ENCODE measurements at regions not wholly inside any gene's neighbourhood (a gene's known extent, or its start where the extent isn't known, plus 50 kb on each side); places are given as distances from the start of the nearest gene placed in this dataset.

DNA sequence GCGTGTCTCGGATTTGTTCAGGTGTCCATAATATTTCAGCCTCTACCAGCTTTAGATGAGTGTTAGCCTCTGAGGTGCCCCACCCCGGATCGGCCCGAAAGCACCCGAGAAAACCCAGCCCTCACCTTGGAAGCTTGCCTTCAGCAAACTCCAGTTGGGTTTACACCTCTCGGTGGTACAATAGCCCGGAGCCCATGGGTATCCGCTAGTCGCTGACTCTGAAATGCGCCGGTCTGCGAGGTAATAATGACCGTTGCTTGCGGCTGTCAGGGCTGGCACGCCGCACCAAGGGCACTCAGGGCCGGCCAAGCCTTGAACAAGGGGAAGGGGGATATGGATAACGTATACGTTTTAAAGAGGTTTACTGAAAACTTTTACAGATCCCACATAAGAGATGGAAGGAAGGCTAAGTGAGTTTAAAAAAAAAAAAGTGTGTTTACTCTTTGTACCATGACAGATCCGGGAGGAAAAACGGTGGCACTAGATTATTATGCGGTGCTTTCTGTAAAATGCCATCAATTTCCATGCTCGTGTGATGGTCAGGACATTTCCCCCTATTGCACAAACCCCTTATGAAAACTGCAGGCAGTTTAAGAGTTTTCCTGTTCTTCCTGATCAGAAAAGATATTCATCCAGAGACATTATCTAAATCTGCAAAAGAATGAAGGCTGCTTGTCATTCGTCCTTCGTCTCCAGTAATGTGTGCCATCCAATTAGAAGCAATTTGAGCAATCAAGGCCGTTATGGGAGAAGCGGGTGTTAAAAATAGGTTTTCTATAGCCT is 124.2 kb downstream of the TMEM161B start:
- no peak for DNase-seq (ENCODE audit: low spot score)
- in situ Hi-C loops (cut with MboI; ENCODE audit: low sequenced_read_pairs, unreplicated experiment) = loop anchor here (10.0 kb wide), 1 partner anchor 530 kb away; no protein-coding TSS in a partner anchor
- TF ChIP-seq CTCF (IDR thresholded peaks at IDR 0.05; ENCODE audit: borderline replicate concordance, control extremely low read depth, extremely low read depth, insufficient read depth, missing control alignments) = no peak

DNA sequence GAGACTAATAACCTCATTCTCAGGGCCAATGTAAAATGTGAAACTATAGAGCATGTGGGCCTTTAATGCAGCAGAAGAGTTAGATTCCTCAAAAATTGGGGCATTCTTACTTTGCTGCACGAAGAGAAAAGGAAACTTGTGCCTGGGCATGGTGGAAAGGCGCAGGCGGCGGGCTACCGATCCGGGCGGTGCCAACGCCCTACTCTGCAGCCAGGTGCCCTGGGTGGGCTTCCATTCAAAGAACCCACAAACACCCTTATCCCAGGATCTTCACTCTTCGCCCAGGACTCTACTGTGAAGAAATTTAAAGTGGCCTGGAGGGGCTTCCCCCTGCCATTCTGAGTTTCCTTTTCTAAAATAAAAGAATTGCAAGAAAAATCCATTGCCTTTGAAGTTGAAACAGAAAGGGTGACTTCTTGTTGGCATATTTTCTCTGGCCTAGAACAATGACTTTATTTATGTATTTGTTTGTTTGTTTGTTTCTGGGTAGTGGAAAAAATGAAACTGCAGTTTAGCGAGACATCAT is 124.9 kb downstream of the TMEM161B start:
- TF ChIP-seq CTCF (IDR thresholded peaks at IDR 0.05; ENCODE audit: borderline replicate concordance, control extremely low read depth, extremely low read depth, insufficient read depth, missing control alignments) = no peak
- DNase-seq (ENCODE audit: low spot score) = no peak
- in situ Hi-C loops (cut with MboI; ENCODE audit: low sequenced_read_pairs, unreplicated experiment) = loop anchor here (10.0 kb wide), 1 partner anchor 531 kb away; no protein-coding TSS in a partner anchor

- no peak for DNase-seq (ENCODE audit: low spot score)
- in situ Hi-C loops (cut with MboI; ENCODE audit: low sequenced_read_pairs, unreplicated experiment) = loop anchor here (10.0 kb wide), 1 partner anchor 532 kb away; no protein-coding TSS in a partner anchor
- no peak for TF ChIP-seq CTCF (IDR thresholded peaks at IDR 0.05; ENCODE audit: borderline replicate concordance, control extremely low read depth, extremely low read depth, insufficient read depth, missing control alignments)
These were observed 125.6 kb downstream of the TMEM161B start for GRCh38 chr5:88142886-88143692.

DNA sequence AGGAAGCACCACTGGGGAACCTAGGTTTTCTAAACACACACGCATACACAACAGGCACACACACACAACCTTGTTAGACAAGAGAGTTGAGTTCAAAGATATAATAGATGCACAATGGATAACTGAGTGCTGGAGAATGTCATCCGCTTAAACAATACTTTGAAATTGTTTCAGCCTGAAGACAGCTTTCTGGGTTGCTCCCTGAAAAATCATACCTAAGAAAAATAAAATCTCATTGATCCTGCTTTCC is 126.1 kb downstream of the TMEM161B start:
- in situ Hi-C loops (cut with MboI; ENCODE audit: low sequenced_read_pairs, unreplicated experiment) = loop anchor here (10.0 kb wide), 1 partner anchor 532 kb away; no protein-coding TSS in a partner anchor
- DNase-seq (ENCODE audit: low spot score) = peak; percentile 17
- no peak for TF ChIP-seq CTCF (IDR thresholded peaks at IDR 0.05; ENCODE audit: borderline replicate concordance, control extremely low read depth, extremely low read depth, insufficient read depth, missing control alignments)

DNA sequence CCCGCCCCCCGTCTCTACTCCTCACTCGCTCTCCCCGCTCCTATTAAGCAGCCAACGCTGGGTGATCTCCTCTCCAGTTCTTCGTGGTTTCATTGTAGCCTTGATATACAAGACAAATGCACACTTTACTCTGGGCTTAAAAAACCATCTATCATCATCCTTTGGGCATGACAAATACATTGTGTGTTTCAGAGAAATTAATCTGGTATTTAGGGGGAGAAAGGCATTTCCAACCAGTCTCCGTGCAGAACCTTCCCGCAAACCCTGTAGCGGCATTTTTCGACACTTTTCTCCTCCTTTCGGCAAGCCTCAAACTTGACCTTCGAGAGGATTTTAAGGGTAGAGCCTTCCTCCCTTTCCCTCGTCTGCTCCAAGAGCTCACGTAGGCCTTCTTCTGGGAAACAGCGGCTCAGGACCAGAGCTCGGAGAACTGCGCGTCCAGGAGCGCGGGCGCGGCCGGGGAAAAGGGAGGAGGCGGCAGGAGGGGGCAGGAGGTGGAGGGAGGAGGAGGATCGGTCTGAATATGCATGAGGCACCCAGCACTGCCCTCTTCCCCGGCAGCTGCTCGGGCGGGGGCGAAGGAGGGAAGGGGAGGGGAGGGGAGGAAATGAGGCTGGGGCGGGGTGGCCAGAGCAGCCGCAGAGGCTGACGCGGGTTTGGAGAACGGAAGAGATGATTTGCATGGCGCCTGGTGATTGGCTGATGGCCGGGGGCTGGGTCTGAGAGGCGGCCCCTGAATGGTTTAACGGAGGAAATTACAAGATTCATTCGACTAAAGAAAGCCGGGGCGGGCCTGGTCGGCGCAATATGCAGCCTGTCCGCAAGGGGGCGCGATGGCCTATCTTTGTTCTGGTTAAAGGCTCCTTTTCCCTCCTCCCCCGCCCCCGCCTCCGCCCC is 127.5 kb downstream of the TMEM161B start:
- in situ Hi-C loops (cut with MboI; ENCODE audit: low sequenced_read_pairs, unreplicated experiment) = loop anchor here (10.0 kb wide), 1 partner anchor 534 kb away; no protein-coding TSS in a partner anchor
- TF ChIP-seq CTCF (IDR thresholded peaks at IDR 0.05; ENCODE audit: borderline replicate concordance, control extremely low read depth, extremely low read depth, insufficient read depth, missing control alignments) = peak; percentile 60

More for the DNA sequence above, 127.5 kb downstream of the TMEM161B start:
- DNase-seq (ENCODE audit: low spot score) = peak; percentile 88

All from GM13976 (cell line).